ENCODE measurements at regions not wholly inside any gene's neighbourhood (a gene's known extent, or its start where the extent isn't known, plus 50 kb on each side); places are given as distances from the start of the nearest gene placed in this dataset.

GRCh38 chr11:106568632-106569031, 449.6 kb downstream of the GUCY1A2 start:
- no peak for TF ChIP-seq CTCF (IDR thresholded peaks at IDR 0.05)
- TF ChIP-seq POLR2A (IDR thresholded peaks at IDR 0.05), result no peak

Measured in adrenal gland (tissue), 5 donors.